GM20000 (cell line): ENCODE measurements at regions not wholly inside any gene's neighbourhood (a gene's known extent, or its start where the extent isn't known, plus 50 kb on each side); places are given as distances from the start of the nearest gene placed in this dataset.

Experiments
- DNase-seq: peaks from one replicate; pipeline ENCODE4 v3.0.0; 2012; ENCODE audit warnings: low spot score
- TF ChIP-seq, protein P1 (sequence below): IDR thresholded peaks from 2 replicates; pipeline ENCODE4 v1.5.1; 2012; ENCODE audit warnings: mild to moderate bottlenecking, control low read depth; ENCODE audit errors: extremely low read depth, missing control alignments

- TF ChIP-seq, protein P1, sequence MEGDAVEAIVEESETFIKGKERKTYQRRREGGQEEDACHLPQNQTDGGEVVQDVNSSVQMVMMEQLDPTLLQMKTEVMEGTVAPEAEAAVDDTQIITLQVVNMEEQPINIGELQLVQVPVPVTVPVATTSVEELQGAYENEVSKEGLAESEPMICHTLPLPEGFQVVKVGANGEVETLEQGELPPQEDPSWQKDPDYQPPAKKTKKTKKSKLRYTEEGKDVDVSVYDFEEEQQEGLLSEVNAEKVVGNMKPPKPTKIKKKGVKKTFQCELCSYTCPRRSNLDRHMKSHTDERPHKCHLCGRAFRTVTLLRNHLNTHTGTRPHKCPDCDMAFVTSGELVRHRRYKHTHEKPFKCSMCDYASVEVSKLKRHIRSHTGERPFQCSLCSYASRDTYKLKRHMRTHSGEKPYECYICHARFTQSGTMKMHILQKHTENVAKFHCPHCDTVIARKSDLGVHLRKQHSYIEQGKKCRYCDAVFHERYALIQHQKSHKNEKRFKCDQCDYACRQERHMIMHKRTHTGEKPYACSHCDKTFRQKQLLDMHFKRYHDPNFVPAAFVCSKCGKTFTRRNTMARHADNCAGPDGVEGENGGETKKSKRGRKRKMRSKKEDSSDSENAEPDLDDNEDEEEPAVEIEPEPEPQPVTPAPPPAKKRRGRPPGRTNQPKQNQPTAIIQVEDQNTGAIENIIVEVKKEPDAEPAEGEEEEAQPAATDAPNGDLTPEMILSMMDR: no peak
These were observed 74.3 kb upstream of the CRHR1 start for GRCh38 chr17:45709728-45710288.

GRCh38 chr17:45715787-45716186 is 68.3 kb upstream of the CRHR1 start:
- TF ChIP-seq, protein P1: no peak
- DNase-seq: no peak

More at GRCh38 chr17:45709728-45710288, 74.3 kb upstream of the CRHR1 start:
- DNase-seq: no peak

GRCh38 chr17:45718791-45719190 is 65.3 kb upstream of the CRHR1 start:
- TF ChIP-seq, protein P1: no peak
- no peak for DNase-seq

GRCh38 chr17:45719335-45720071 is 64.6 kb upstream of the CRHR1 start:
- no peak for DNase-seq
- TF ChIP-seq, protein P1: no peak

- TF ChIP-seq, protein P1: no peak
- DNase-seq: no peak
These were observed 63.7 kb upstream of the CRHR1 start for GRCh38 chr17:45720386-45720785.

DNA sequence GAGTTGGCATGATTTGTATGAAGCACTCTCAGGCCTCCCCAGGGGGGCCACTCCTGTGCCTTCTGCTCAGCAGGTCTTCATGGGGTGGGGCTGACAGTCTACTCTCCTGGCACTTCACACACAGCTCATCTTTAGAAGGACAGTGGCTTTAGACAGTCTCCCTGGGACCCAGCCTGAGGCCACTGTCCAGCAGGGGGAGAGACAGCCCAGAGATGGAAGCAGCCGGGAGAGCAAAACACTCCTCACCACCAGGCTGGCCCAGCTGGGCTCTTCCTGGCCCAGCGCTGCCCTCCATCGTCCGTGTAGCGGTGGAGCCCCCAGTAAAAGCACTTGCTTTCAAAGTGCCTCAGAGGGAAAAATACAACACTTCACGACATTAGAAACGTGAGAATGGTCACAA is 62.0 kb upstream of the CRHR1 start:
- TF ChIP-seq, protein P1: no peak
- DNase-seq: no peak

DNA sequence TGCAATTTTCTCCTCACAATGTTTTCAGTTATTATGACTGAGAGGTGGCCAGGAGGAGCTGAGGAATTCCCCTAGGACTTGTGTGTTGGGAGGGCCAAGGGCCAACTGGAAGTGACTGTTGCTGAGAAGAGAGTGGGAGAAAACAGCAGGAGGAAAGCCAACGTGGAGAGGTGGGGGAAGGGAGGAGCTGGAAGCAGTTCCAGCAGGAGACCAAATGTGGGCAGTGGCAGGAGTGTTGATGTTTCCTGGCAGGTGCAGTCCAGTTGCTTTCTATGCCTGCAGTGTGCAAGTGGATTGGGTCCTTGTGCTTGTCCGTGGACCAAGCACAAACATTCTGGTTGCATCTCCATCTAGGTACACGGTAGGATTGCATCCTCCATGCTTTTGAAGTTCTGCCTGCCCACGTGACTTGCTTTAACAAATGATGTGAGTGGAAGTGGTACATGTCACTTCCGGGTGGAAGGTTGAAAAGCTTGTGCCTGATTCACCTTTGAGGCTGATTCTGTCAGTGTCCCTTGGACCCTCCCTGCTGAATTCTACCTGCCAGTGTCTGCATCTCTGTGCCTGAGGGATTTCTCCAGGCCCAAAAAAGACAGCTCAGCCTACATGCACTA is 54.7 kb upstream of the CRHR1 start:
- no peak for DNase-seq
- TF ChIP-seq, protein P1: no peak
